Ishikawa (cell line): ENCODE measurements at regions not wholly inside any gene's neighbourhood (a gene's known extent, or its start where the extent isn't known, plus 50 kb on each side); places are given as distances from the start of the nearest gene placed in this dataset.

Experiments used
- CEBPB ChIP-seq: IDR thresholded peaks from 2 replicates; pipeline ENCODE4 v1.6.1; 2012
- CREB1 ChIP-seq: IDR thresholded peaks from 2 replicates; pipeline ENCODE4 v1.6.1; 2012; ENCODE audit warnings: low read depth
- EGR1 ChIP-seq: IDR thresholded peaks from 2 replicates; pipeline ENCODE4 v1.6.1; 2012
- EP300 ChIP-seq: IDR thresholded peaks from 2 replicates; pipeline ENCODE4 v1.6.1; 2012; ENCODE audit warnings: borderline replicate concordance
- FOXM1 ChIP-seq: IDR thresholded peaks from 2 replicates; pipeline ENCODE4 v1.6.1; 2012; ENCODE audit warnings: low read depth, borderline replicate concordance
- NFIC ChIP-seq: IDR thresholded peaks from 2 replicates; pipeline ENCODE4 v1.6.1; 2012
- RAD21 ChIP-seq: IDR thresholded peaks from 2 replicates; pipeline ENCODE4 v1.6.1; 2012; ENCODE audit warnings: low read depth
- TAF1 ChIP-seq: IDR thresholded peaks from 2 replicates; pipeline ENCODE4 v1.6.1; 2012; ENCODE audit warnings: low read depth, mild to moderate bottlenecking
- TCF12 ChIP-seq: IDR thresholded peaks from 2 replicates; pipeline ENCODE4 v1.6.1; 2012; ENCODE audit warnings: low read depth
- TEAD4 ChIP-seq: IDR thresholded peaks from 2 replicates; pipeline ENCODE4 v1.6.1; 2012
- USF1 ChIP-seq: IDR thresholded peaks from 2 replicates; pipeline ENCODE4 v1.6.1; 2012
- YY1 ChIP-seq: IDR thresholded peaks from 2 replicates; pipeline ENCODE4 v1.6.1; 2012; ENCODE audit warnings: low read depth
- ZBTB7A ChIP-seq: IDR thresholded peaks from 2 replicates; pipeline ENCODE4 v1.6.1; 2012; ENCODE audit warnings: low read depth
- TF ChIP-seq, protein P1 (sequence below): IDR thresholded peaks from 2 replicates; pipeline ENCODE4 v1.6.1; 2012
- TF ChIP-seq, protein P2 (sequence below): IDR thresholded peaks from 2 replicates; pipeline ENCODE4 v1.6.1; 2012; ENCODE audit warnings: low read depth, mild to moderate bottlenecking

- TF ChIP-seq EP300: no peak
- TF ChIP-seq FOXM1: no peak
- no peak for TF ChIP-seq TEAD4
- TF ChIP-seq NFIC: no peak
- TF ChIP-seq CEBPB: no peak
- TF ChIP-seq, protein P1, sequence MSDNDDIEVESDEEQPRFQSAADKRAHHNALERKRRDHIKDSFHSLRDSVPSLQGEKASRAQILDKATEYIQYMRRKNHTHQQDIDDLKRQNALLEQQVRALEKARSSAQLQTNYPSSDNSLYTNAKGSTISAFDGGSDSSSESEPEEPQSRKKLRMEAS: no peak
- TF ChIP-seq, protein P2, sequence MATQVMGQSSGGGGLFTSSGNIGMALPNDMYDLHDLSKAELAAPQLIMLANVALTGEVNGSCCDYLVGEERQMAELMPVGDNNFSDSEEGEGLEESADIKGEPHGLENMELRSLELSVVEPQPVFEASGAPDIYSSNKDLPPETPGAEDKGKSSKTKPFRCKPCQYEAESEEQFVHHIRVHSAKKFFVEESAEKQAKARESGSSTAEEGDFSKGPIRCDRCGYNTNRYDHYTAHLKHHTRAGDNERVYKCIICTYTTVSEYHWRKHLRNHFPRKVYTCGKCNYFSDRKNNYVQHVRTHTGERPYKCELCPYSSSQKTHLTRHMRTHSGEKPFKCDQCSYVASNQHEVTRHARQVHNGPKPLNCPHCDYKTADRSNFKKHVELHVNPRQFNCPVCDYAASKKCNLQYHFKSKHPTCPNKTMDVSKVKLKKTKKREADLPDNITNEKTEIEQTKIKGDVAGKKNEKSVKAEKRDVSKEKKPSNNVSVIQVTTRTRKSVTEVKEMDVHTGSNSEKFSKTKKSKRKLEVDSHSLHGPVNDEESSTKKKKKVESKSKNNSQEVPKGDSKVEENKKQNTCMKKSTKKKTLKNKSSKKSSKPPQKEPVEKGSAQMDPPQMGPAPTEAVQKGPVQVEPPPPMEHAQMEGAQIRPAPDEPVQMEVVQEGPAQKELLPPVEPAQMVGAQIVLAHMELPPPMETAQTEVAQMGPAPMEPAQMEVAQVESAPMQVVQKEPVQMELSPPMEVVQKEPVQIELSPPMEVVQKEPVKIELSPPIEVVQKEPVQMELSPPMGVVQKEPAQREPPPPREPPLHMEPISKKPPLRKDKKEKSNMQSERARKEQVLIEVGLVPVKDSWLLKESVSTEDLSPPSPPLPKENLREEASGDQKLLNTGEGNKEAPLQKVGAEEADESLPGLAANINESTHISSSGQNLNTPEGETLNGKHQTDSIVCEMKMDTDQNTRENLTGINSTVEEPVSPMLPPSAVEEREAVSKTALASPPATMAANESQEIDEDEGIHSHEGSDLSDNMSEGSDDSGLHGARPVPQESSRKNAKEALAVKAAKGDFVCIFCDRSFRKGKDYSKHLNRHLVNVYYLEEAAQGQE: no peak
- TF ChIP-seq RAD21: no peak
- TF ChIP-seq EGR1: no peak
- no peak for TF ChIP-seq CREB1
- no peak for TF ChIP-seq ZBTB7A
- no peak for TF ChIP-seq YY1
- TF ChIP-seq TCF12: no peak
- TF ChIP-seq USF1: no peak
- no peak for TF ChIP-seq TAF1
Observed at GRCh38 chr12:124491856-124492420, 75.5 kb downstream of the NCOR2 start.

GRCh38 chr12:124491310-124491709 lies 76.1 kb downstream of the NCOR2 start:
- no peak for TF ChIP-seq ZBTB7A
- TF ChIP-seq EP300: no peak

DNA sequence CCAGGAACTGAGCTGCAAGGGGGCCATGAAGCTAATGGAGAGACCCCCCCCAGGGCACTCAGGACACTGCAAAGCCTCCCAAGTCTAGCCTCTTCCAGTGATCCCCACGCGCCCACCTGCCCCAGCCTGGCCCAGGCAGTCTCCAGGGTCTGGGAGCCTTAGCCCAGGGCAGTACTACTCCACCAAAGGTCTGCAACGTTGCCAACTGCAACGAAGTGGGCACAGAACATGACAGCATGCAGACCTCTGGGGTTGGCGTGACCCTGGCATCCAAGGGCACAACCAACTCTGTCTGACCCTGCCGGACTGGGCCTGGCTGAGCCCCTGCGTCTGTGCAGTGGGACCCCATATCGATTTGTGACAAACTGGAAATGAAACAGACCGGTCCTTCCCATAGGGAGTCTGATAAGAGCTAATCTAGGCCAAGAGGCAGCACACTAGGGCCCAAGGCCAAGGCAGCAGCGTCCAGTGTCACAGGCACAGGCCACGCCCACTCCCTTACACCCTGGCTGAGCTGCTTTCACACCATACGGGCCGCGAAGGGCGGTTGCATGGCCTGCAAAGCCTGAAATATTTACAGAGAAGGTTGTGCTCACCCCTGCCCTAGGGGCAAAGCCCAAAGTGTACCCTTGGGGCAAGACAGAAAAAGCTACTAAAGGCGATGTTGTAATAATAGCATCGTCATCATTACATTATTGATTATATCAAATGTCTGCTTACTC lies 76.7 kb downstream of the NCOR2 start:
- TF ChIP-seq TAF1: no peak
- no peak for TF ChIP-seq TEAD4
- no peak for TF ChIP-seq FOXM1
- TF ChIP-seq, protein P1: no peak
- no peak for TF ChIP-seq RAD21
- TF ChIP-seq, protein P2: no peak
- no peak for TF ChIP-seq ZBTB7A
- no peak for TF ChIP-seq YY1
- no peak for TF ChIP-seq EP300
- no peak for TF ChIP-seq TCF12
- no peak for TF ChIP-seq NFIC
- TF ChIP-seq EGR1: no peak
- TF ChIP-seq CEBPB: no peak
- no peak for TF ChIP-seq CREB1

DNA sequence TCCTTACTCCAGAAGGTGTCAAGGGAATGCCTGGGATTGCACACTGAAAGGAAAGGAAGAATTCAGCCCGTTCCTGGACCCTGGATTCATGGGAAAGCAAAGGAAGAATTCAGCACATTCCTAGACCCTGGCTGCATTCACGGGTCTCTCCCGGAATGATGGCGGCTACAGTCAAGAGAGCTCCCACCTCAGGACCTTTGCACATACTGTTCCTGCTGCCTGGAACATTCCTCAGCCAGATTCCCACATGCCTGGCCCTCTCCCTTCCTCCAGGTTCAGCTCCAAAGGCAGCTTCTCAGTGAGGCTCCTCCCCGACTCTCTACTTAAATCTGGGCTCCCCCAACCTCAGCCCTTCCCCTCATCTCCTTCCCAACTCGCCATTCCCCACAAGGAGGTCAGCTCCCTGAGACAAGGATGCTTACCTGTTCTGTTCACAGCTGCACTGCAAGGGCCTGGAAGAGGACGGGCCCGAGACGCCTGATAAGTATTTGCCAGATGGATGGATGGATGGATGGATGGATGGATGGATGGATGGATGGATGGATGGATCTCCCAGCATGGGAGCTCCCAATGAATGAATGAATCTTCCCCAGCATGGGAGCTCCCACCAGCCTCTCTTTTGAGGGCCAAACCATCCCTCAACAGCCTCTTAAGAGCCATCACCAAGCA lies 77.4 kb downstream of the NCOR2 start:
- TF ChIP-seq EGR1 (no peak), NFIC (no peak), YY1 (no peak), USF1 (no peak)
- TF ChIP-seq, protein P2: no peak
